ENCODE measurements at regions not wholly inside any gene's neighbourhood (a gene's known extent, or its start where the extent isn't known, plus 50 kb on each side); places are given as distances from the start of the nearest gene placed in this dataset.
"Not testable (repeated sequence)": the region's sequence is repeated elsewhere in the genome, so short reads cannot be mapped to it uniquely, and the experiment has no call there.

GRCh38 chr6:115441651-115442050 lies 619.0 kb downstream of the FRK start:
- DNase-seq (ENCODE audit: low spot score): no peak

GRCh38 chr6:115415378-115415777 lies 645.3 kb downstream of the FRK start:
- no peak for DNase-seq (ENCODE audit: low spot score)

- not testable (repeated sequence) for DNase-seq (ENCODE audit: low spot score)
Measured at GRCh38 chr6:115414916-115415315, 645.8 kb downstream of the FRK start.

- no peak for DNase-seq (ENCODE audit: low spot score)
Measured at GRCh38 chr6:115411756-115412155, 648.9 kb downstream of the FRK start.

GRCh38 chr6:115404446-115404845 lies 656.2 kb downstream of the FRK start:
- DNase-seq (ENCODE audit: low spot score): no peak

- no peak for DNase-seq (ENCODE audit: low spot score)
Measured at GRCh38 chr6:115398607-115399006, 662.1 kb downstream of the FRK start.

GRCh38 chr6:115396112-115396906 lies 664.4 kb downstream of the FRK start:
- DNase-seq (ENCODE audit: low spot score): no peak

GRCh38 chr6:115393821-115394220 lies 666.9 kb downstream of the FRK start:
- DNase-seq (ENCODE audit: low spot score): no peak

- no peak for DNase-seq (ENCODE audit: low spot score)
Measured at GRCh38 chr6:115370202-115370601, 690.5 kb downstream of the FRK start.

GRCh38 chr6:115365783-115366182 lies 694.9 kb downstream of the FRK start:
- DNase-seq (ENCODE audit: low spot score): no peak

GRCh38 chr6:115363379-115363778 lies 697.3 kb downstream of the FRK start:
- no peak for DNase-seq (ENCODE audit: low spot score)

GRCh38 chr6:115362234-115362633 lies 698.5 kb downstream of the FRK start:
- no peak for DNase-seq (ENCODE audit: low spot score)

GRCh38 chr6:115360602-115361325 lies 699.9 kb downstream of the FRK start:
- no peak for DNase-seq (ENCODE audit: low spot score)

- DNase-seq (ENCODE audit: low spot score): no peak
Measured at GRCh38 chr6:115358616-115359015, 702.1 kb downstream of the FRK start.

- no peak for DNase-seq (ENCODE audit: low spot score)
Measured at GRCh38 chr6:115356371-115356770, 704.3 kb downstream of the FRK start.

GRCh38 chr6:115323001-115323400 lies 737.7 kb downstream of the FRK start:
- no peak for DNase-seq (ENCODE audit: low spot score)

GRCh38 chr6:115319823-115320222 lies 740.9 kb downstream of the FRK start:
- no peak for DNase-seq (ENCODE audit: low spot score)

GRCh38 chr6:115310156-115310555 lies 750.5 kb downstream of the FRK start:
- DNase-seq (ENCODE audit: low spot score): no peak

GRCh38 chr6:115302731-115303130 lies 758.0 kb downstream of the FRK start:
- no peak for DNase-seq (ENCODE audit: low spot score)

GRCh38 chr6:115287467-115287866 lies 773.2 kb downstream of the FRK start:
- DNase-seq (ENCODE audit: low spot score): no peak

GRCh38 chr6:115276881-115277565 lies 783.7 kb downstream of the FRK start:
- DNase-seq (ENCODE audit: low spot score): no peak

- DNase-seq (ENCODE audit: low spot score): no peak
Measured at GRCh38 chr6:115272311-115272710, 788.4 kb downstream of the FRK start.

GRCh38 chr6:115271434-115271833 lies 789.3 kb downstream of the FRK start:
- DNase-seq (ENCODE audit: low spot score): no peak

Data from LoVo (cell line).